SK-N-MC (cell line): ENCODE measurements at regions not wholly inside any gene's neighbourhood (a gene's known extent, or its start where the extent isn't known, plus 50 kb on each side); places are given as distances from the start of the nearest gene placed in this dataset.

ENCODE experiments used
- EZH2 ChIP-seq: fragments of 200-600 bp; sonication (generic); IDR thresholded peaks from one replicate; pipeline ENCODE4 v1.6.1; 2017; ENCODE audit warnings: antibody characterized with exemption
- POLR2AphosphoS5 ChIP-seq: IDR thresholded peaks from 2 replicates; pipeline ENCODE4 v1.6.1; 2012; ENCODE audit warnings: mild to moderate bottlenecking, low read depth, low read length, borderline replicate concordance

- TF ChIP-seq EZH2: no peak
- no peak for TF ChIP-seq POLR2AphosphoS5
Observed at GRCh38 chr12:131535779-131536178, 175.1 kb upstream of the SFSWAP start.
